GM18502 (cell line): ENCODE measurements at regions not wholly inside any gene's neighbourhood (a gene's known extent, or its start where the extent isn't known, plus 50 kb on each side); places are given as distances from the start of the nearest gene placed in this dataset.

Experiments
- ATAC-seq: cut with Tn5 transposase; IDR thresholded peaks from one replicate; pipeline ENCODE4 v1.9.1; 2021; ENCODE audit warnings: mild to moderate bottlenecking; ENCODE audit not compliant: unreplicated experiment, poor library complexity

- ATAC-seq = no peak
Observed at GRCh38 chr2:6526093-6526824, 339.4 kb downstream of the CMPK2 start.

GRCh38 chr2:6531304-6531703 lies 334.4 kb downstream of the CMPK2 start:
- no peak for ATAC-seq

DNA sequence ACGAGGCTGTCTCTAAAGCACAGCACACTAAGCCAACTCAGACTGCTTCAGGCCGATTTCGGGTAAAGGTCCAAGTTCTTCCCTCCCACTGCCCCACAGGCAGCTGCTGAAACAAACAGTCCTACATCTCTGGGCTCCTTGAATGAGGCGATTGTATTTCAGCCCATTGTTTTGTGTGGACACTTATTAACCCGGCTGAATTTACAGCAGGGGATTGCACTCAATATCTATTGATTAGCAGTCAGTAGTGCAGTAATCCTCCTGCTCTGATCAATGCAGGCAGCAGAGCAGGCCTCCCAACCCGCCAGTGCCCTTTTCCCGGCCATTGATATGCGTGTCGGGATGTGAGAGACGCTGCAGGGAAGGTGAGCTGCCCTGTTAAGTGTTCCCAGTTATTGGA lies 330.1 kb downstream of the CMPK2 start:
- ATAC-seq = no peak

DNA sequence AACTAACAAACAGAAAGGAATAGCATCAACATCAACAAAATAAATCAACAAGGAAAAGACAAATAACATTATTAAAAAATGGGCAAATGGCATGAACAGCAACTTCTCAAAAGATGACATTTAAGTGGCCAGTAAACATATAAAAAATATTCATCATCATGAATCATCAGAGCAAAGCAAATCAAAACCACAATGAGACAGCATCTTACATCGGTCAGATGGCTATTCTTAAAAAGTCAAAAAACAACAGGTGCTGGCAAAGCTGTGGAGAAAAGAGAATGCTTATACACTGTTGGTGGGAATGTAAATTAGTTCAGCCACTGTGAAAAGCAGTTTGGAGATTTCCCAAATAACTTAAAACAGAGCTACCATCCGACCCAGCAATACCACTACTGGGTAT lies 327.1 kb downstream of the CMPK2 start:
- no peak for ATAC-seq

GRCh38 chr2:6545336-6545735 lies 320.4 kb downstream of the CMPK2 start:
- no peak for ATAC-seq

GRCh38 chr2:6545795-6546194 lies 319.9 kb downstream of the CMPK2 start:
- no peak for ATAC-seq

DNA sequence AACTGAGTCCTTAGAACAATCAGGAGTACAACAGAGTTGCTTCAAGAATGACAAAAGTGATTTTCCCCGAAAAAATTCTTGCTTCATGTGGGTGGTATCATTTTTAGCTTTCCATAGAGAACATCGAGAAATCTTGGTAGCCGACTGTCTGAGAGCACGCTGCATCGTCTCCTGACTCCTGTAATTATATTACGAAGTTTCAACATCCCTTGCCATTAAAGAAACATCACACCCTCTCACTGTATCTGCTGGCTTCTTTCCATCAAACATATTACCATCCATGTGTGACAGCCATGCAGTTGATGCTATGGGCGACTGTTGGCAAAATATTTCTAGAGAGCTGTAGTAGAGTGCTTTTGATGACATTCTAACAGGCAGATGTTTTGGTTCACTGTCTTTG lies 311.2 kb downstream of the CMPK2 start:
- ATAC-seq = no peak

GRCh38 chr2:6556755-6557154 lies 309.0 kb downstream of the CMPK2 start:
- no peak for ATAC-seq

DNA sequence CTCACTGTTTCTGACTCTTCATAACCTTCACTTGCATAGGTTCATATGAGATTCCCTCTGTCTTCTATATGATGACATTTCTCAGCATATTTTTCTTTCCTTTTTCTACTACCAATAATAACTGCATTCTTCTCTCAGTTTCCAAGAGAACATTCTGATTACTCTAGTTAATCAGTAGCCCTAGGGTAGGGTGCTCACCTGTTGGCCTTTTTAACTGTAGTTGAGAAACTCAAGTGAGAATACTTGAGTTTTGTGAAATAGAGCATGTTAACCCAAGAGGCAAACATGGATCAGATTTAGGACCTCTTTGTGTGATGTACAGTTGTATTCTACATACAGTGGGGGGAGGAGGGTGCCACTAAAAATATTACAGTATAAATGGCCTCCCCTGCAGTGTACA lies 308.0 kb downstream of the CMPK2 start:
- no peak for ATAC-seq

- no peak for ATAC-seq
Observed at GRCh38 chr2:6562771-6563170, 302.9 kb downstream of the CMPK2 start.

- ATAC-seq = no peak
Observed at GRCh38 chr2:6564326-6564725, 301.4 kb downstream of the CMPK2 start.

DNA sequence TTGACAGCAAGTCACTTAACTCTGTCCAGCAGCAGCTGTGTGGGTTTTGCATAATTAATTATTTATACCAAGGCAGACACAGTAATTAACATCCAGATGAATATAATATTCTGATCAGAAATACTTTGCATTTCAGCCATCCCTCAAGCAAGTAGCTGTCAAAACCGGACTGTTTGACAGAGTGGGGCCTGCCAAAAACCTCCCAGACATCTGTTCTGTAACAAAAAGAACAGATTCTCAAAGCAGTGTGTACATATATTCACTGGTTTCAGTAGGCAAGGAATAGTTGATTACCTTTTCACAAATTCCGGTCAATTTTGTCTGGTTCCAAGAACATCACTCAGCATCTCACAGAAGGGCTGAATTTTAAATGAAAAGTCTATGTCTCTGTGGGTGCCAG lies 291.6 kb downstream of the CMPK2 start:
- no peak for ATAC-seq

- ATAC-seq = no peak
Observed at GRCh38 chr2:6576302-6576701, 289.4 kb downstream of the CMPK2 start.

GRCh38 chr2:6577960-6578359 lies 287.7 kb downstream of the CMPK2 start:
- ATAC-seq = no peak

GRCh38 chr2:6578416-6578815 lies 287.3 kb downstream of the CMPK2 start:
- ATAC-seq = no peak

DNA sequence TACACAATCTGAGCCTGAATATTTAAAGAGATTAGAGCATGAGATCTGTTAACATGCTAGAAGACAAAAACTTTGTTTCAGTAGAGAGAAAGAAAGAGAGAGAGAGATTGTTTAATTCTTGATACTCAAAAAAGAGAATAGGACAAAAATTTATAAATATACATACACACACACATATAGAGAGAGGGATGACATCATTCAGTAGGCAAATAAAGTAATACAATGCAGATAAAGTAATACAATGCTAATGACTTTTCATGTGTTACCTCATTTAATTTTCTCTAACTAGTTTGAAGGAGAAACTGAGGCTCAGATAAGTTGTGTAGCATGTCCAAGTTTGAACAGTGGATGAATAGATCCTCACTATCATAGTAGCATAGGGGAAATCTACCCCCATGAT lies 286.4 kb downstream of the CMPK2 start:
- ATAC-seq = no peak

GRCh38 chr2:6580982-6581381 lies 284.7 kb downstream of the CMPK2 start:
- no peak for ATAC-seq

DNA sequence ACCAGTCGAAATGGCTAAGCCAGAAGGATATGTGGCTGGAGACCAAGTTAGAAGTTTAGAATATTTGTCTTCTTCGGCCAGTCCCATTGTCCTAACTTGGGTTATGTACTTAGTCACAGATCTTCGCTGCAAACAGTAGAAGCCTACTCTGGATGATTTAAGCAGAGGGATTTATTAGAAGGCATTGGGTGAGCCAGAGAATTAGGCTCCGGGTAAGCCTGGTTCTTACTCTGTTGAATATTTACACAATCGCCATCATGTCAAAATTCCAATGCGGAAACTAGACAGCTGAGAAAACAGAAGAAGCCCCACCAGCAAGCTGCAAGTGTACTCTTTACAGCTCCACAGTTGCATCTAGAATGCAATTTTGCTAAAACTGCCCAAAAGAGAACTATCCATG lies 276.6 kb downstream of the CMPK2 start:
- ATAC-seq = no peak

DNA sequence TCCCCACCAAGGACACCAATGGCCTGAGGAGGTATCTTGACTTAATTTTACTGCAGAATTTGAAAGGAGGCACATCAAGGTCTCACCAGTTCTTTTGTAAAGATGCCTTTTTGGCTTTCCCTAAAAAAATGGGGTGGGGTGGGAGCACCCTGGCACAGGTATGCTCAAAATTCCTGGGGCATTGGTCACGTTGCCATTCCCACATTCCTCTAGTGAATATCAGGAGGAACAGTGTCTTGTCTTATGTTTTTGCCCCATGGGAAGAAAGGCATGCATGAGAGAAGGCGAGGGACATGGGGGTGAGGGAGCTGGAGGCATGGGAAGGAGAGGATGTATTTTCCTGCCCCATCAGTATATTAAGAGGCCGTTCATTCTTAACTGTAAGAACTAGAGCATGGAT lies 275.3 kb downstream of the CMPK2 start:
- ATAC-seq = no peak

- ATAC-seq = no peak
Observed at GRCh38 chr2:6602471-6602870, 263.2 kb downstream of the CMPK2 start.

- ATAC-seq = no peak
Observed at GRCh38 chr2:6605836-6606505, 259.7 kb downstream of the CMPK2 start.

DNA sequence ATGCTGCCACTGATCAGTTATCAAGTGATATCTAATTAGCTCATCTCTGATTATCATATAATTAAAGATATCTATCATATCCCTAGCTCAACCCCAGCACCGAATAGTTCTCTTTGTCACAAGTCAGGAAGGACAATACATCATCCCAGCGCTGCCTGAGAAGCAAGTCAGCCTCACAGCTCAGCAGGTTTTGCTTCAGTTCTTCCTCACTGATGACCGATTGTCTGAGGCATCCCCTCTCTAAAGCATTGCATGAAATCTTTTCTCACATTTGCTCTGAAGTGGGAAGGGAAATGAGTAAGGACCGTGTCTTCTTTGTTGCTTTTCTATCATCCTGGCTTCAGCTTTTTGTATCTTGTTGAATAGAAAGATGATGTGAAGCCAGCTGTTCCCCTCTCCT lies 247.9 kb downstream of the CMPK2 start:
- no peak for ATAC-seq
